Brain microvascular endothelial cell (primary cell): ENCODE measurements at regions not wholly inside any gene's neighbourhood (a gene's known extent, or its start where the extent isn't known, plus 50 kb on each side); places are given as distances from the start of the nearest gene placed in this dataset.

Experiments
- DNase-seq: peaks from one replicate; pipeline ENCODE4 v3.0.0-alpha.2; 2020
- H3K27ac ChIP-seq: fragments of 250-450 bp; sonication (Bioruptor Pico); 2 replicates; pipeline ENCODE4 v1.5.1; 2020; ENCODE audit warnings: mild to moderate bottlenecking, moderate library complexity
- H3K27me3 ChIP-seq: fragments of 250-450 bp; sonication (Bioruptor Pico); replicated peaks from 2 replicates; pipeline ENCODE4 v1.5.1; 2020; ENCODE audit warnings: mild to moderate bottlenecking
- H3K36me3 ChIP-seq: fragments of 250-450 bp; sonication (Bioruptor Pico); replicated peaks from 2 replicates; pipeline ENCODE4 v1.5.1; 2020; ENCODE audit warnings: mild to moderate bottlenecking
- H3K4me3 ChIP-seq: 2 replicates; pipeline ENCODE4 v1.5.1; 2011; ENCODE audit warnings: low read depth, mild to moderate bottlenecking, control low read depth, low read length, moderate library complexity
- in situ Hi-C: cut with HindIII; loops from 2 replicates; pipeline ENCODE4 v1.10.0; 2017; ENCODE audit warnings: low sequenced_read_pairs, low pct_ligation_motif_present
- TF ChIP-seq, protein P1 (sequence below): IDR thresholded peaks from 2 replicates; pipeline ENCODE4 v1.5.1; 2011; ENCODE audit warnings: low read depth, mild to moderate bottlenecking, moderate library complexity, low read length, control low read depth, inconsistent platforms; ENCODE audit errors: missing control alignments

DNA sequence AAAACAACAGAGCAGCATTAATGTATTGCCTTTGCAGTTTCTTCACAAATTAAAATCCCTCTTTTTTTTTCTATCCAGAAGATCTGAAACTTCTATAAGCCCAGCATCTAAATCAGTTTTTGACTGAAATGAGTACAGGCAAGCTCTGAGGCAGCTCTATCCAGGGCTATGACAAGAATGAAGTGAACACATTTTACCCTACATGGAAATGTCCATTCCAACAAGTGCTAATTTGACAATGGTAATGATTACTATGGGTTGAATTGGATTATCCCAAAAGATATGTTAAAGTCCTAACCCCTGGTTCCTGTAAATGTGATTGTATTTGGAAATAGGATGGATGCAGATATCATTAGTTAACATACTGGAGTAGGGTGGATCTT is 115.7 kb downstream of the RPL22L1 start:
- H3K4me3 ChIP-seq, result no peak overlapping the region
- H3K36me3 ChIP-seq, result no peaks in the 10 kb centered on the region
- H3K27ac ChIP-seq, result no peak overlapping the region
- TF ChIP-seq, protein P1, sequence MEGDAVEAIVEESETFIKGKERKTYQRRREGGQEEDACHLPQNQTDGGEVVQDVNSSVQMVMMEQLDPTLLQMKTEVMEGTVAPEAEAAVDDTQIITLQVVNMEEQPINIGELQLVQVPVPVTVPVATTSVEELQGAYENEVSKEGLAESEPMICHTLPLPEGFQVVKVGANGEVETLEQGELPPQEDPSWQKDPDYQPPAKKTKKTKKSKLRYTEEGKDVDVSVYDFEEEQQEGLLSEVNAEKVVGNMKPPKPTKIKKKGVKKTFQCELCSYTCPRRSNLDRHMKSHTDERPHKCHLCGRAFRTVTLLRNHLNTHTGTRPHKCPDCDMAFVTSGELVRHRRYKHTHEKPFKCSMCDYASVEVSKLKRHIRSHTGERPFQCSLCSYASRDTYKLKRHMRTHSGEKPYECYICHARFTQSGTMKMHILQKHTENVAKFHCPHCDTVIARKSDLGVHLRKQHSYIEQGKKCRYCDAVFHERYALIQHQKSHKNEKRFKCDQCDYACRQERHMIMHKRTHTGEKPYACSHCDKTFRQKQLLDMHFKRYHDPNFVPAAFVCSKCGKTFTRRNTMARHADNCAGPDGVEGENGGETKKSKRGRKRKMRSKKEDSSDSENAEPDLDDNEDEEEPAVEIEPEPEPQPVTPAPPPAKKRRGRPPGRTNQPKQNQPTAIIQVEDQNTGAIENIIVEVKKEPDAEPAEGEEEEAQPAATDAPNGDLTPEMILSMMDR, result no peak
- no peak for DNase-seq
- no peaks in the 10 kb centered on the region for H3K27me3 ChIP-seq
- in situ Hi-C loops, result no loop called here

DNA sequence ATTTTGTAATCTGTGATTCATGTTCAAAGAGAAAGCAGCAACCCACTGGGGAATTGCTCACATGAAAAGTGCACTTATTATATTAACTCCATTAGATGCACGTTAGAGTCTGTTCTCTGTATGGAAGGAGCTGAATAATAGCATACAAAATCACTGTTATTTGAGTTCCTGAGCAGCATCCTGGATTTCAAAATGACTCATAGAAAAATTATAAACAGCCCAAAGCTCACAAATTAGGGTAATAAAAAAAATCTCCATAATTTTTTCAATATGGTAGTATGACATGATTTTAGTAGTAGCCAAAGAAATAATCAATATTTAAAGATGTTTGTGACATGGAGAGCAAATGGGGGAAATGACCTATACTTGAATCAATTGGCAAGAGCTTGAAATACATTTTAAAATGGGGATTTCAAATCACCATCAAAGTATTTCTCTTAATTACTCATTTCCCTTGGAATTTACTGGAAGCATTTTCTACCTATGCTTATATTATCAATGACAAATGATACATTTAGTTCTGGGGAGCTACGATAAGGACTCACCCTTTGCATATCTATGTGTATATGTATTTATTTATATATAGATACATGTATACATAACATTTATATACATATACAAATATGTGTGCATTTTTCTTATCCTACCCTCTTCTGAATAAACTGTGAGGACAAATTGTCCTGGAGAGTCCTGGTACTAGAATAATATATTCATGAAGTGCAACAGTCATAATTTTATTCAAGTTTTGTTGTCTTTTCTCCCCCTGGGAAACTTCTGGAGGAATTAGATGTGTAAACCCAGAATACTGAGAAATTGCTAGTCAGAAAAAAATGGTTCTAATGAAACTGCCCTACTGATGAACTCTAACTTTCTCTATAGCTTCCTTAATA is 116.3 kb downstream of the RPL22L1 start:
- Histone ChIP-seq H3K36me3 (no peaks in the 10 kb centered on the region), H3K27me3 (no peaks in the 10 kb centered on the region), H3K4me3 (no peak overlapping the region), H3K27ac (peak overlapping the region; percentile 85)
- TF ChIP-seq, protein P1, result no peak
- DNase-seq, result no peak
- in situ Hi-C loops, result no loop called here

DNA sequence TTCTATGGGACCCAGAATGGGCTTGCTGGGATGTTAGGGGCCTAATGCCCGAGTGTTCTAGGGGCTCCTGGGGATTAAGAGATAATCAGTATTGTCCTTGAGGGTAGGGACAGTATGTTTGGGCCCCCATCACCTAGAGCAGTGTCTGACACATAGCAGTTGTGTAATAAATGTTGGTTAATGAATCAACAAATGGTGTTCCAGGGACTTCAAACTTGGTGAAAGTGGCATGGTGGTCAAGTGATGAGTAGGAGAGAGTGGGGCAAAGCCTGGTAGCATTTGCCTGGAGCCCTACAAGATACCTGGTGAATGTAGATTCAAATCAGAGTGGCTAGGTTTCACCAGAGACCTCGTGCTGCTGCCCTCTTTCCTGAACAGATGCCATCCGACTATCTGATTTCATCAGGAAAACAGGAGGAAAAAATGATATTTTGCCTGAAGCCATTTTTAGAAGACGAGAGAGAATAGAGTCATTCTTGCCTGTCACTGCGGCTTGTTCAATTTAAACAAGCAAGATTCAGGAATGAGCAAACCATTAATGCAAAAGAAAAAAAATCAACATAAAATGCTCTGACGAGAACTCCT is 117.3 kb downstream of the RPL22L1 start:
- H3K27me3 ChIP-seq, result no peaks in the 10 kb centered on the region
- H3K36me3 ChIP-seq, result no peaks in the 10 kb centered on the region
- no peak for DNase-seq
- in situ Hi-C loops, result no loop called here
- no peak overlapping the region for H3K4me3 ChIP-seq
- TF ChIP-seq, protein P1, result no peak
- peak overlapping the region; percentile 85 for H3K27ac ChIP-seq

DNA sequence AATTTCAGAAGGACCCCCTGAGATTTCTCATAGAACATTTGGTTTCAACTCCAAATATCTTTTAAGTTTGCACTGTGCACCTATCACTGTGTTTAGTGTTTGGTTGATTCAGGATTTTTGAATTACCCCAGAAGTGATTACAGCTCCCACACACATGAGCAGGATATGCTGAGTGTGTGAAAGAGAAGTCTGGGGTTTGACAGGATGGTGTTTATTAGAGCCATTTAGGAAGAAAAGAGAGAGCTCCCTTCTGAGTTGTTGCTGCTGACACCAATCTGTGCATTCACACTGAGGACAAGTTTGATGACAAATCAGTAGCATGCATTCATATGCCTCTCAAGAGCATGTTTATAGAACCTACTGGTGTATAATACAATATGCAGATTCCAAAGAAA is 118.1 kb downstream of the RPL22L1 start:
- H3K27ac ChIP-seq, result peak overlapping the region; percentile 85
- no peak overlapping the region for H3K4me3 ChIP-seq
- DNase-seq, result no peak
- in situ Hi-C loops, result no loop called here
- TF ChIP-seq, protein P1, result no peak
- H3K27me3 ChIP-seq, result no peaks in the 10 kb centered on the region
- no peaks in the 10 kb centered on the region for H3K36me3 ChIP-seq

DNA sequence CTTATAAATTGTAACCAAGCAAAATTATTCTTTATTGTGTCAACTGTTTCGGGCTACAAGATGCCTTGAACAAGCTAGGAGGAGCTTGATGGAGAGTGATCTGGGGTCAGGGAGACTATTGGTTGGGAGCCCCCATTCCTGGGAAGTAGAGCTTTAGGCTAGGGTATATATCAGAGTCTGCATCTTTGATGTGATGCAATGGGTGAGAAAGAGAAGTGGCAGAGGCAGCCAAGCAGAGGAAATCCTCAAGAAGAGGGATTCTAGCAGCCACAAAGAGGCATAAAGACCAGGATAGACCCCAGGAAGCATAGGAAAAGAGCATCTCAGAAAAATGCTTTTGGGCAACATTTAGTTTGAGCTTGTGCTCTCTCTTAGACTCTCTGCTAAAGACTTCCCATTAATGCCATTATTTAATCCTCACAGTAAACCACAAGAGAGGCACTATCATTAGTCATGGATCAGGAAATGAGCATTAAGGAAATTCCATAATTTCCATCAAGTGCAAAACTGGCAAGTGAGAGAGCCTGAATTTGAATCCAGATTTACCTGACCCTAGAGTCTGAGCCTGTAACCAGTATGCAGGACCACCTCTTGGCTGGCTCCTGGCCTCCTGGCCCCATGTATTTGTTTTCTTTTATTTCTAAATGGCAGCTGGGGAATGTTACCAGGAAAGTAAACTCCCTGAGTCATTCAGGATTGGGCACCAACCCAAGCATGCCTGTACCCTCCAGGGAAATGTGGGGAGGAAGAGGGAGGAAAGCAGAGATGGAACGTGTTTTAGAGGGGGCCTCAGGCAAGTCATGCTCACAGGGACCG is 118.7 kb downstream of the RPL22L1 start:
- no peaks in the 10 kb centered on the region for H3K36me3 ChIP-seq
- no peak overlapping the region for H3K4me3 ChIP-seq
- peak; percentile 86 for DNase-seq
- TF ChIP-seq, protein P1, result no peak
- H3K27me3 ChIP-seq, result no peaks in the 10 kb centered on the region
- in situ Hi-C loops, result no loop called here
- H3K27ac ChIP-seq, result peak overlapping the region; percentile 85
